ENCODE measurements at regions not wholly inside any gene's neighbourhood (a gene's known extent, or its start where the extent isn't known, plus 50 kb on each side); places are given as distances from the start of the nearest gene placed in this dataset.

DNA sequence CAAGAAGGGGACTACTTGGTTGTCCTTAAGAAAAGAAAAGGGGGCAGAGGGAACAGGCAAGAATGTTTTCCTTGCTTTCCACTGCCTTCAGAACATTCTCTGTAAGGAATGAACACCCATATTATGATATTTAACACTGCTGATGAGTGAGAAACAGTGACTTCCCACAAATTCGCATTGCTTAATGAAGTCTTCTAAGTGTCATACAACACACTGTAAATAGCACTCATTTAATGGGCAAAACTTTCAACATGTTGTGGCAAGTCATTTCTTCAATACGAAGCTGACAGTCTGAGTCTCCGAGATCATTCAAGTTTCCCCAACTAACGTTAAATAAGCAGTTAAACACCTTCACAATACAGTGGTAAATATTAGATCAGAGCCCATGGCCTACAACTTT, 464.4 kb downstream of the SHQ1 start:
- Mint-ChIP-seq H3K27ac (no peak overlapping the region), H3K27me3 (ENCODE audit: insufficient read depth, low read depth) (no peaks in the 10 kb centered on the region), H3K4me3 (no peak overlapping the region), H3K36me3 (peaks cover 12% of the 10 kb centered on the region), H3K4me1 (peaks cover 40% of the 10 kb centered on the region), H3K9me3 (peaks cover 2% of the 10 kb centered on the region)
- TF ChIP-seq EZH2phosphoT487 (IDR thresholded peaks at IDR 0.05): no peak
- TF ChIP-seq, protein P1, sequence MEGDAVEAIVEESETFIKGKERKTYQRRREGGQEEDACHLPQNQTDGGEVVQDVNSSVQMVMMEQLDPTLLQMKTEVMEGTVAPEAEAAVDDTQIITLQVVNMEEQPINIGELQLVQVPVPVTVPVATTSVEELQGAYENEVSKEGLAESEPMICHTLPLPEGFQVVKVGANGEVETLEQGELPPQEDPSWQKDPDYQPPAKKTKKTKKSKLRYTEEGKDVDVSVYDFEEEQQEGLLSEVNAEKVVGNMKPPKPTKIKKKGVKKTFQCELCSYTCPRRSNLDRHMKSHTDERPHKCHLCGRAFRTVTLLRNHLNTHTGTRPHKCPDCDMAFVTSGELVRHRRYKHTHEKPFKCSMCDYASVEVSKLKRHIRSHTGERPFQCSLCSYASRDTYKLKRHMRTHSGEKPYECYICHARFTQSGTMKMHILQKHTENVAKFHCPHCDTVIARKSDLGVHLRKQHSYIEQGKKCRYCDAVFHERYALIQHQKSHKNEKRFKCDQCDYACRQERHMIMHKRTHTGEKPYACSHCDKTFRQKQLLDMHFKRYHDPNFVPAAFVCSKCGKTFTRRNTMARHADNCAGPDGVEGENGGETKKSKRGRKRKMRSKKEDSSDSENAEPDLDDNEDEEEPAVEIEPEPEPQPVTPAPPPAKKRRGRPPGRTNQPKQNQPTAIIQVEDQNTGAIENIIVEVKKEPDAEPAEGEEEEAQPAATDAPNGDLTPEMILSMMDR (IDR thresholded peaks at IDR 0.05): no peak
- no peak for TF ChIP-seq EZH2 (IDR thresholded peaks at IDR 0.05)
- no peak for DNase-seq (ENCODE audit: low spot score)
- no peak overlapping the region for H2AFZ ChIP-seq (replicated peaks)
- H4K20me1 ChIP-seq (ENCODE audit: low read depth): peaks cover 99% of the 10 kb centered on the region
- H3F3A ChIP-seq (ENCODE audit: low read depth): peaks cover 18% of the 10 kb centered on the region
- no peaks in the 10 kb centered on the region for H3K9me3 ChIP-seq (ENCODE audit: low read depth)
- H3K27ac ChIP-seq: no peak overlapping the region
- no peak overlapping the region for H3K4me2 ChIP-seq
- no peak overlapping the region for H3K9ac ChIP-seq
- H3K36me3 ChIP-seq: peaks cover 5% of the 10 kb centered on the region
- no peaks in the 10 kb centered on the region for H3K27me3 ChIP-seq
- H3K79me2 ChIP-seq (ENCODE audit: low read depth): peaks cover 98% of the 10 kb centered on the region
- no peak overlapping the region for H3K4me3 ChIP-seq
- peaks cover 30% of the 10 kb centered on the region for H3K4me1 ChIP-seq

DNA sequence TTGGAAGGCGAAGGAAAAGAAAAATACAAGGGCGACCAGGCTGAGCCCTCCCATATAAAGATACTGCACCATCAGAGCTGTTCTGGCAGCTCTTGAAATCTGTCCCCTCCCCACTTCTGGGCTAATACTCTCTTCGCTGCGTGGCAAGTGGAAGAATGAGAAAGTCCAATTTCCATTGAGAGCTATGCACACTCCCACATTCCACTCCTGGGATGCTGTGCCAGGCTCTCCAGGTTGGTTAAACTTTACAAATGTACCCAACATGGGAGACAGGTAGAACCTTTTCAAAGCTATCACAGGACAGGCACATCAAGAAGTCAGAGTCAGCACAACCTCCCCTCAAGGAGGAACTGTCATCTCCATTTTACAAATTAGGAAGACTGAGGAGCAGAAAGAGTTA, 465.0 kb downstream of the SHQ1 start:
- Histone ChIP-seq H2AFZ (replicated peaks) (no peak overlapping the region), H3K4me2 (no peak overlapping the region), H3K27ac (no peak overlapping the region), H3K4me1 (peaks cover 32% of the 10 kb centered on the region), H3F3A (ENCODE audit: low read depth) (peaks cover 22% of the 10 kb centered on the region), H3K79me2 (ENCODE audit: low read depth) (peaks cover 95% of the 10 kb centered on the region), H3K9ac (no peak overlapping the region), H4K20me1 (ENCODE audit: low read depth) (peaks cover 99% of the 10 kb centered on the region), H3K4me3 (no peak overlapping the region), H3K36me3 (peaks cover 6% of the 10 kb centered on the region), H3K27me3 (no peaks in the 10 kb centered on the region), H3K9me3 (ENCODE audit: low read depth) (no peaks in the 10 kb centered on the region)
- no peak overlapping the region for H3K27ac Mint-ChIP-seq
- H3K36me3 Mint-ChIP-seq: peaks cover 18% of the 10 kb centered on the region
- H3K9me3 Mint-ChIP-seq: peaks cover 2% of the 10 kb centered on the region
- H3K4me3 Mint-ChIP-seq: no peak overlapping the region
- TF ChIP-seq, protein P1 (IDR thresholded peaks at IDR 0.05): no peak
- TF ChIP-seq EZH2phosphoT487 (IDR thresholded peaks at IDR 0.05): no peak
- no peak for TF ChIP-seq EZH2 (IDR thresholded peaks at IDR 0.05)
- H3K27me3 Mint-ChIP-seq (ENCODE audit: insufficient read depth, low read depth): no peaks in the 10 kb centered on the region
- peaks cover 46% of the 10 kb centered on the region for H3K4me1 Mint-ChIP-seq
- no peak for DNase-seq (ENCODE audit: low spot score)

DNA sequence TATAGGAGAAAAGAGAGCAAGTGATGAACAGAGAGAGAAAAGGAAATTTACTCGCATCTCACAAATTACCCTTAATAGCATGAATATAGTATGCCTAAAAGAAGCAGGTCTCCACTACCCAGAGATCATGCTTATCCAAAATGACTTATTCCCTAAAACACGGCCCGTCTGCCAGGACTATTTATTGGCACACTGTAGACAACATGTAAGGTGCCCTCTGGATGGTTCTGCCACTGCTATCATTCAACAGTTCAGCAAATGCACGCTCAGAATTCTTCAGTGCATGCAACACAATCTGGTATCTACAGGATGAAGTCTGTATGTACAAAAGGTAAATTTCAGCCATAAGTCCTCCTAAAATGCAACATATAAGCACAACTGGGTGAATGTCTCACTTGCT, 465.8 kb downstream of the SHQ1 start:
- Histone ChIP-seq H3F3A (ENCODE audit: low read depth) (peaks cover 22% of the 10 kb centered on the region), H3K9me3 (ENCODE audit: low read depth) (no peaks in the 10 kb centered on the region), H4K20me1 (ENCODE audit: low read depth) (peaks cover 99% of the 10 kb centered on the region), H3K79me2 (ENCODE audit: low read depth) (peaks cover 88% of the 10 kb centered on the region), H3K27ac (no peak overlapping the region), H3K9ac (no peak overlapping the region), H3K36me3 (peaks cover 6% of the 10 kb centered on the region), H2AFZ (replicated peaks) (no peak overlapping the region), H3K4me1 (peaks cover 32% of the 10 kb centered on the region), H3K27me3 (no peaks in the 10 kb centered on the region), H3K4me2 (no peak overlapping the region), H3K4me3 (no peak overlapping the region)
- no peaks in the 10 kb centered on the region for H3K27me3 Mint-ChIP-seq (ENCODE audit: insufficient read depth, low read depth)
- peaks cover 2% of the 10 kb centered on the region for H3K9me3 Mint-ChIP-seq
- DNase-seq (ENCODE audit: low spot score): no peak
- peaks cover 49% of the 10 kb centered on the region for H3K4me1 Mint-ChIP-seq
- H3K4me3 Mint-ChIP-seq: no peak overlapping the region
- TF ChIP-seq EZH2 (IDR thresholded peaks at IDR 0.05) (no peak), EZH2phosphoT487 (IDR thresholded peaks at IDR 0.05) (no peak)
- TF ChIP-seq, protein P1 (IDR thresholded peaks at IDR 0.05): no peak
- H3K36me3 Mint-ChIP-seq: peaks cover 19% of the 10 kb centered on the region
- no peak overlapping the region for H3K27ac Mint-ChIP-seq
